ENCODE measurements at regions not wholly inside any gene's neighbourhood (a gene's known extent, or its start where the extent isn't known, plus 50 kb on each side); places are given as distances from the start of the nearest gene placed in this dataset.

- Histone ChIP-seq H3K4me3 (no peak overlapping the region), H3K27ac (no peak overlapping the region), H3K9me3 (replicated peaks) (peaks cover 3% of the 10 kb centered on the region; the same call in 1 of the 2 replicates), H3K36me3 (no peaks in the 10 kb centered on the region), H3K4me1 (no peaks in the 10 kb centered on the region), H3K27me3 (no peaks in the 10 kb centered on the region)
- DNase-seq, result no peak
Observed at GRCh38 chr3:28101705-28102104, 139.7 kb upstream of the CMC1 start.

- Histone ChIP-seq H3K27ac (no peak overlapping the region), H3K4me1 (no peaks in the 10 kb centered on the region), H3K4me3 (no peak overlapping the region), H3K9me3 (replicated peaks) (peaks cover 3% of the 10 kb centered on the region; the same call in 1 of the 2 replicates), H3K36me3 (no peaks in the 10 kb centered on the region), H3K27me3 (no peaks in the 10 kb centered on the region)
- no peak for DNase-seq
Observed at GRCh38 chr3:28103861-28104260, 137.6 kb upstream of the CMC1 start.

DNA sequence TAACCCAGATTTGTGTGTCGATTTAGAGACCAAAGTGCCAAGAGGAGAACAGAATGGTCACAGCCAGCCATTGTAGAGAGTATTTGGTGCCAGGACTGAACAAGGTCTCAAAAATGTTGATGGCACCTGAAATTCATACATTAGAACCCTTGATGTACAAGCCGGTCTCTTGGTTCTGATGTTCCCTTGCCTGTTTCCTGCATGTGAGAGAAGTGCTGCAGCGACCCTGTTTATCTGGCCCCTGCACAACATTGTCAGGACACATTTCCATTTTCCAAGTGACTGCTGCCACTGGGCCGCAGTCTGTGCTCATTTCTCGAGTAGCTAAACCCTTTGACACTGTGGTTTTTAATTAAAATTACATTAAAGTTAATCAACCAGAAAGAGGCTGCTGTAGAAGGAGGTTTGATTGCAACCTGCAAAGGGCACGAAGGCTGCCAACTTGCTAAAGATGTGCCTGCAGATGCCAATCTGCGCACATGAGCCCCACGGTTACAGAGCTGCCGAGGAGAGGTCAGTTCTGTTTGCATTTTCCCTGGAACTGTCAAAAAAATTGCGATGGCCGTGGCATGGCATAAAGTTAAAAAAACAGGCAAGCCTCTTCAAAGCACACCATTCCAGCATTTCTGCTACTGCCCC, 136.4 kb upstream of the CMC1 start:
- no peak overlapping the region for H3K27ac ChIP-seq
- no peaks in the 10 kb centered on the region for H3K27me3 ChIP-seq
- no peaks in the 10 kb centered on the region for H3K36me3 ChIP-seq
- no peaks in the 10 kb centered on the region for H3K4me1 ChIP-seq
- H3K4me3 ChIP-seq, result no peak overlapping the region
- no peak for DNase-seq
- no peaks in the 10 kb centered on the region for H3K9me3 ChIP-seq (replicated peaks)

DNA sequence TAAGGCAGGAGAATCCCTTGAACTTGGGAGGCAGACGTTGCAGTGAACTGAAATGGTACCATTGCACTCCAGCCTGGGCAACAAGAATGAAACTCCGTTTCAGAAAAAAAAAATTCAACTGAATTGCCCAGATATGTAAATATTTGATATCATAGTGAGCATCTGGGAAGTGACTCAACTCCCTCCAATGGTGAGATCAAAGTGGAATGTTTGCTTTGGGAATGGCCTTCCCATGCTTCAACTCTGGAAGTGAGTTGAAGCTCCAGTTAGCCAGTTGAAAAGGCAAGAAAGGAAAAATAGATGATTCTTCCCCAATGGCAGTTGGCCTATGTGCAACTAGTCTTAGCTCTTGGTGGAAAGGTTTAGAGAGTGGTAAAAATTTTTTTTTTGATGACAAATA, 131.6 kb upstream of the CMC1 start:
- Histone ChIP-seq H3K4me3 (no peak overlapping the region), H3K27me3 (no peaks in the 10 kb centered on the region), H3K36me3 (no peaks in the 10 kb centered on the region), H3K4me1 (no peaks in the 10 kb centered on the region), H3K27ac (no peak overlapping the region), H3K9me3 (replicated peaks) (no peaks in the 10 kb centered on the region)
- no peak for DNase-seq

- no peaks in the 10 kb centered on the region for H3K27me3 ChIP-seq
- no peaks in the 10 kb centered on the region for H3K4me1 ChIP-seq
- no peak for DNase-seq
- H3K36me3 ChIP-seq, result no peaks in the 10 kb centered on the region
- no peak overlapping the region for H3K4me3 ChIP-seq
- no peak overlapping the region for H3K27ac ChIP-seq
- no peaks in the 10 kb centered on the region for H3K9me3 ChIP-seq (replicated peaks)
Observed at GRCh38 chr3:28110869-28111268, 130.6 kb upstream of the CMC1 start.

DNA sequence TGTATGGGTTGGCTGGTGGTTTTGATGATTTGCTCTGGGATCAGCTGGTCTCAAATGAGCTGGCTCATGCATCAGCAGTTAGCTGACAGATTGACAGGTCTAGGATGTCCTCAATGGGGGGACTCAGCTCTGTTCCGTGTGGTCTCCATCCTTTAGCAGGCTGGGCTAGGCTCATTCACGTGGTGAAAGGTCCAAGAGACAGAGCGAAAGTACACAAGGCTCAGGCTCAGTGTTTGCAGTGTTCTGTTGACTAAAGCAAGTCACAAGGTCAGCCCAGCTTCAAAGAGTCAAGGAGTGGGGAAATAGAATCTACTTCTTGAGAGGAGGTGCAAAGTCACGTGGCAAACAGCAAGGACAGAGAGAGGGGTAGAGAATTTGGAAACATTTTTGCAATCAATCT, 126.5 kb upstream of the CMC1 start:
- Histone ChIP-seq H3K27me3 (no peaks in the 10 kb centered on the region), H3K9me3 (replicated peaks) (no peaks in the 10 kb centered on the region), H3K36me3 (no peaks in the 10 kb centered on the region), H3K4me3 (no peak overlapping the region), H3K4me1 (no peaks in the 10 kb centered on the region), H3K27ac (no peak overlapping the region)
- DNase-seq, result no peak

DNA sequence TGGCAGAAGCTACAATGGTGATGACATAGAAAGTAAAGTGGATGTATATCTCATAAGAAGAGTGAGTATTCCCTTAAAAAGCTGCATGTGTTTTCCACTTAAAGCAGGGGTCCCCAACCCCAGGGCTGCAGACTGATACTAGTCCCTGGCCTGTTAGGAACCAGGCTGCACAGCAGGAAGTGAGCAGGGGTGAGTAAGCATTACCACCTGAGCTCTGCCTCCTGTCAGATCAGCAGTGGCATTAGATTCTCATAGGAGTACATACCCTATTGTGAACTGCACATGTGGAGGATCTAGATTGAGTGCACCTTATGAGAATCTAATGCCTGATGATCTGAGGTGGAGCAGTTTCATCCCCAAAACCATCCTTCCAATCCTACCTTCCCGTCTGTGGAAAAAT, 126.1 kb upstream of the CMC1 start:
- H3K4me3 ChIP-seq, result no peak overlapping the region
- H3K27ac ChIP-seq, result no peak overlapping the region
- no peaks in the 10 kb centered on the region for H3K36me3 ChIP-seq
- no peak for DNase-seq
- no peaks in the 10 kb centered on the region for H3K9me3 ChIP-seq (replicated peaks)
- no peaks in the 10 kb centered on the region for H3K4me1 ChIP-seq
- H3K27me3 ChIP-seq, result no peaks in the 10 kb centered on the region

GRCh38 chr3:28117598-28117997, 123.8 kb upstream of the CMC1 start:
- Histone ChIP-seq H3K4me1 (no peaks in the 10 kb centered on the region), H3K9me3 (replicated peaks) (no peaks in the 10 kb centered on the region), H3K27ac (no peak overlapping the region), H3K27me3 (no peaks in the 10 kb centered on the region), H3K4me3 (no peak overlapping the region), H3K36me3 (no peaks in the 10 kb centered on the region)
- DNase-seq, result no peak

- Histone ChIP-seq H3K27me3 (no peaks in the 10 kb centered on the region), H3K4me3 (no peak overlapping the region), H3K36me3 (no peaks in the 10 kb centered on the region), H3K27ac (no peak overlapping the region), H3K4me1 (no peaks in the 10 kb centered on the region), H3K9me3 (replicated peaks) (no peaks in the 10 kb centered on the region)
- DNase-seq, result no peak
Observed at GRCh38 chr3:28118087-28118486, 123.3 kb upstream of the CMC1 start.

- Histone ChIP-seq H3K36me3 (no peaks in the 10 kb centered on the region), H3K4me3 (no peak overlapping the region), H3K4me1 (no peaks in the 10 kb centered on the region), H3K9me3 (replicated peaks) (no peaks in the 10 kb centered on the region), H3K27me3 (no peaks in the 10 kb centered on the region), H3K27ac (no peak overlapping the region)
- no peak for DNase-seq
Observed at GRCh38 chr3:28122227-28122626, 119.2 kb upstream of the CMC1 start.

DNA sequence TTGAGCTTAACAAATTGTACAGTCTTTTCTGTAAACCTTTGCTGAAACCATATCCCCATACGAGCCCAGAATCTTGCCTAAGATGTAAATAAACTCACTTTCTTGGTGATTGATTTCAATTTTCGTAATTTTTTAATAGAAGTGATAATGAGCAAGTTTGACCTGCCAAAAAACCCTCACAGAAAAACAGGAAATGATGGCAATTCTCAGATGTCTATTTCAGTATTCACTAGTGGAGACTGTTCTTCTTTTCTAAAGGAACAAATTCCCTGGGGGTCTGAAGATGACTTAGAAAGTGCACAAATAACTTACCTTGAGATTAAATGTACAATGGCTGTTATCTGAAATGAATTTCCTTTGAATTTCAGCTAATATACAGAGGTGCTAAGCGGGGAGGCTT, 116.5 kb upstream of the CMC1 start:
- Histone ChIP-seq H3K4me1 (no peaks in the 10 kb centered on the region), H3K9me3 (replicated peaks) (no peaks in the 10 kb centered on the region), H3K27me3 (no peaks in the 10 kb centered on the region), H3K36me3 (no peaks in the 10 kb centered on the region), H3K27ac (no peak overlapping the region), H3K4me3 (no peak overlapping the region)
- no peak for DNase-seq

DNA sequence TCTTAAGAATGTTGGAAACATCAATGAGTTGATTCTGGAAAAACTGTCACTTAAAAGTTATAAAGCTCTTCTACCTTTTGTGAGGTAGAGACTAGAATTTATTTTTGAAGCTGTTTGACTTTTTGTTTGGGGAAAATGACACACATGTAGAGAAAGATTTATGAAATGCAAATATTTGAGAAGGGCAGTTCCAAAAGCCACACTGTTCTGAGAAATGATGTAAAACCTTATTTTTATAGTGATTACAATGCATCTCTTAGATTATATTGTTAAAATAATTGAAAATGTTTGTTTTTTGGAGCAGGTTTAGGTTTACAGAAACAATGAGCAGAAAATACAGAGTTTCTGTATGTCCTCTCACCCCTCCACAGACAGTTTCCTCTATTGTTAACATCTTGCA, 116.1 kb upstream of the CMC1 start:
- H3K27ac ChIP-seq, result no peak overlapping the region
- H3K4me1 ChIP-seq, result no peaks in the 10 kb centered on the region
- H3K27me3 ChIP-seq, result no peaks in the 10 kb centered on the region
- no peak overlapping the region for H3K4me3 ChIP-seq
- no peaks in the 10 kb centered on the region for H3K9me3 ChIP-seq (replicated peaks)
- no peak for DNase-seq
- H3K36me3 ChIP-seq, result no peaks in the 10 kb centered on the region

GRCh38 chr3:28130836-28131235, 110.6 kb upstream of the CMC1 start:
- no peaks in the 10 kb centered on the region for H3K27me3 ChIP-seq
- no peak overlapping the region for H3K4me3 ChIP-seq
- H3K4me1 ChIP-seq, result no peaks in the 10 kb centered on the region
- DNase-seq, result no peak
- H3K27ac ChIP-seq, result no peak overlapping the region
- H3K36me3 ChIP-seq, result no peaks in the 10 kb centered on the region
- no peaks in the 10 kb centered on the region for H3K9me3 ChIP-seq (replicated peaks)

DNA sequence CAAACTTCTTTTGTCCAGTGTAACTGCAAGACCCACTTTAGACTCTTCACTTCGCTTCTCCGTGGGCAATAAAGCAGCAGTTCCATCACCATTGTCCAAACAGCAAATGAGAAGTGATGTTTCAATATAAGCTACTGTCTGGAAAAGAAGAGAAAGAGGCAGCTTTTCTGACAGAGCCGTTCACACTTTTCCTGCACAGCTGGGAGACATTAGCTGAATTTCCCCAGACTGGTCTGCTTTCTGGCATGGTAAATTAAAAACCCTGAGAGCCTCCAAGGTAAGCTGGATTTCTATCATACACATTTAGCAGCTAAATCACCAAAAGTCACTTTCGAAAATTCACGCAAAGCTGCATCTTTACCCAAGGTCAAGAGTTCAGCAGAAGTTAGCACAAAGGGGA, 108.5 kb upstream of the CMC1 start:
- H3K27me3 ChIP-seq, result no peaks in the 10 kb centered on the region
- no peaks in the 10 kb centered on the region for H3K9me3 ChIP-seq (replicated peaks)
- no peaks in the 10 kb centered on the region for H3K4me1 ChIP-seq
- no peak overlapping the region for H3K27ac ChIP-seq
- no peak overlapping the region for H3K4me3 ChIP-seq
- no peaks in the 10 kb centered on the region for H3K36me3 ChIP-seq
- DNase-seq, result no peak

DNA sequence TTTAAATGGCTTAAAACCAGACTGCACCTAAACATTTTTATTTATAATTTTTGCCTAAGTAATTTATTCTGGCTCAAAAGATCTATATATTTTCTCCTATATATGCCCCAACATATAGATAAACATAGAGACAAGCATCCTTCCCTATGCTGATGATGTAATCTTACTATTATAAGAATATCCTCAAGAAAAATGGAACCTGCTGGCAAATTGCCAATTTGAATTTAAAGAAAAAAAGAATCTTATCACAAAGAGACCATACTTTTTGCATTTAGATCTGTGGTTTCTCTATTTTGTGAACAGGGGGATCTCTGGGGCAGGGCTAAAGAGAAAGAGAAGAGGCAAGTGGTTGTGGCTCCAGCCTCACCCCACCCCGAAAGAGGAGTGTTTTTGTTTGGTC, 107.2 kb upstream of the CMC1 start:
- H3K9me3 ChIP-seq (replicated peaks), result no peaks in the 10 kb centered on the region

DNA sequence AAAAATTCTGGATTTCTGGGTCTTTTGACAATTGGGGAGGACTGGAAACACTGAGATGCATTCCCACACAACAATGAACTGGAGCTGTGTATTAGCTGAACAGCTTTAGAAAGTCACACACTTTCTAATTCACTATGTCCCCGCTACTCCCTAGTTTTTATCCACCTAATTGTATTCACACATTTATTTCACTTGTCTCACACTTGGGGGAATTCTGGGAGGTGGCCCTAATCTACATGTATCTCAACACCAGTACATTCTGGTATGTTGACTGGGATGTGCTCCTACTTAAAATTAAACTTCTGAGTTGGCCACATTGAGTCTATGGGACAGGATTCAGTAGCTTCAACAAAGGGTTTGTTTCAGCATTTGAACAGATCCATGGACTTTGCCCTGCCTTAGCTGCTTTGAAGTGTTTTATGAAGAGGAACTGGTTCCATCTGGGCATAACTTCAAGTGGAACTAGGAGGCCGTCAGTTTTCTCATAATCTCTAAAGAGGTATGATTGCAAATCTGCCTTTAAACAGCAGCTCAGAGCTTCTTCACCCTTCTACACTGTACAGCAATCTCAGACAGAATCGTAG, 106.5 kb upstream of the CMC1 start:
- no peaks in the 10 kb centered on the region for H3K27me3 ChIP-seq
- no peaks in the 10 kb centered on the region for H3K9me3 ChIP-seq (replicated peaks)
- no peaks in the 10 kb centered on the region for H3K4me1 ChIP-seq
- no peak overlapping the region for H3K27ac ChIP-seq
- H3K4me3 ChIP-seq, result no peak overlapping the region
- DNase-seq, result no peak
- H3K36me3 ChIP-seq, result no peaks in the 10 kb centered on the region

More for the DNA sequence above, 107.2 kb upstream of the CMC1 start:
- Histone ChIP-seq H3K27ac (no peak overlapping the region), H3K36me3 (no peaks in the 10 kb centered on the region), H3K4me1 (no peaks in the 10 kb centered on the region), H3K27me3 (no peaks in the 10 kb centered on the region), H3K4me3 (no peak overlapping the region)
- DNase-seq, result no peak
